Chondrocyte (in vitro differentiated cells): ENCODE measurements at regions not wholly inside any gene's neighbourhood (a gene's known extent, or its start where the extent isn't known, plus 50 kb on each side); places are given as distances from the start of the nearest gene placed in this dataset.

ENCODE experiments used
- DNase-seq: peaks from one replicate; pipeline ENCODE4 v3.0.0; 2021; ENCODE audit warnings: mixed read lengths, low spot score
- H3K27ac Mint-ChIP-seq: one replicate; pipeline ENCODE4 v1.8.0; 2021; ENCODE audit warnings: mild to moderate bottlenecking, moderate library complexity, mixed read lengths; ENCODE audit not compliant: unreplicated experiment
- H3K27me3 Mint-ChIP-seq: 2 replicates; pipeline ENCODE4 v1.8.0; 2021; ENCODE audit warnings: low read depth, mixed read lengths
- H3K36me3 Mint-ChIP-seq: 2 replicates; pipeline ENCODE4 v1.8.0; 2021; ENCODE audit warnings: low read depth, mixed read lengths
- H3K4me1 Mint-ChIP-seq: 2 replicates; pipeline ENCODE4 v1.8.0; 2021; ENCODE audit warnings: low read depth, mild to moderate bottlenecking, mixed read lengths
- H3K4me3 Mint-ChIP-seq: one replicate; pipeline ENCODE4 v1.8.0; 2021; ENCODE audit warnings: mild to moderate bottlenecking, moderate library complexity, mixed read lengths; ENCODE audit not compliant: unreplicated experiment
- H3K9me3 Mint-ChIP-seq: 2 replicates; pipeline ENCODE4 v1.8.0; 2021; ENCODE audit warnings: low read depth, mixed read lengths
- CTCF ChIP-seq: fragments of 200-600 bp; sonication (generic); IDR thresholded peaks from 2 replicates; pipeline ENCODE4 v1.5.0; 2021; ENCODE audit warnings: antibody characterized with exemption, mild to moderate bottlenecking, moderate library complexity

GRCh38 chr10:60707841-60708240 is 70.4 kb upstream of the CDK1 start:
- H3K4me3 Mint-ChIP-seq = no peak overlapping the region
- H3K27me3 Mint-ChIP-seq = peaks cover 3% of the 10 kb centered on the region
- no peak for TF ChIP-seq CTCF
- peaks cover 5% of the 10 kb centered on the region for H3K9me3 Mint-ChIP-seq
- no peak for DNase-seq
- H3K4me1 Mint-ChIP-seq = peaks cover 5% of the 10 kb centered on the region
- H3K36me3 Mint-ChIP-seq = no peaks in the 10 kb centered on the region
- no peak overlapping the region for H3K27ac Mint-ChIP-seq

GRCh38 chr10:60706146-60706545 is 72.1 kb upstream of the CDK1 start:
- TF ChIP-seq CTCF = no peak
- no peaks in the 10 kb centered on the region for H3K9me3 Mint-ChIP-seq
- DNase-seq = no peak
- no peak overlapping the region for H3K4me3 Mint-ChIP-seq
- H3K4me1 Mint-ChIP-seq = peaks cover 5% of the 10 kb centered on the region
- no peaks in the 10 kb centered on the region for H3K36me3 Mint-ChIP-seq
- H3K27ac Mint-ChIP-seq = no peak overlapping the region
- peaks cover 3% of the 10 kb centered on the region for H3K27me3 Mint-ChIP-seq

- no peak overlapping the region for H3K27ac Mint-ChIP-seq
- H3K4me3 Mint-ChIP-seq = no peak overlapping the region
- peaks cover 5% of the 10 kb centered on the region for H3K4me1 Mint-ChIP-seq
- no peak for DNase-seq
- no peaks in the 10 kb centered on the region for H3K36me3 Mint-ChIP-seq
- TF ChIP-seq CTCF = no peak
- H3K9me3 Mint-ChIP-seq = no peaks in the 10 kb centered on the region
- H3K27me3 Mint-ChIP-seq = peaks cover 3% of the 10 kb centered on the region
These were observed 72.9 kb upstream of the CDK1 start for GRCh38 chr10:60705376-60705775.

GRCh38 chr10:60704471-60704870 is 73.8 kb upstream of the CDK1 start:
- Mint-ChIP-seq H3K9me3 (no peaks in the 10 kb centered on the region), H3K36me3 (no peaks in the 10 kb centered on the region), H3K4me1 (peaks cover 5% of the 10 kb centered on the region), H3K27me3 (peaks cover 3% of the 10 kb centered on the region), H3K4me3 (no peak overlapping the region), H3K27ac (no peak overlapping the region)
- no peak for DNase-seq
- no peak for TF ChIP-seq CTCF

GRCh38 chr10:60703266-60704041 is 74.8 kb upstream of the CDK1 start:
- Mint-ChIP-seq H3K27me3 (peaks cover 5% of the 10 kb centered on the region), H3K9me3 (peaks cover 2% of the 10 kb centered on the region), H3K4me1 (peaks cover 5% of the 10 kb centered on the region), H3K36me3 (no peaks in the 10 kb centered on the region), H3K4me3 (no peak overlapping the region), H3K27ac (no peak overlapping the region)
- no peak for DNase-seq
- TF ChIP-seq CTCF = no peak
